ENCODE measurements at regions not wholly inside any gene's neighbourhood (a gene's known extent, or its start where the extent isn't known, plus 50 kb on each side); places are given as distances from the start of the nearest gene placed in this dataset.

- Histone ChIP-seq H3K9me3 (ENCODE audit: insufficient read depth in 2 of 2, low read depth in 1 of 2, low read length in 1 of 2) (no peaks in the 10 kb centered on the region), H4K20me1 (replicated peaks in 1 of 2; ENCODE audit: control insufficient read depth in 1 of 2, insufficient read depth in 2 of 2, low read length in 2 of 2) (no peaks in the 10 kb centered on the region), H2BK120ac (replicated peaks; ENCODE audit: low read depth, low read length) (no peak overlapping the region), H2BK5ac (ENCODE audit: low read depth, low read length) (no peak overlapping the region), H3K36me3 (ENCODE audit: control insufficient read depth in 2 of 4, insufficient read depth in 4 of 4, low read length in 3 of 4) (no peaks in the 10 kb centered on the region), H2BK12ac (ENCODE audit: low read depth, low read length) (no peak overlapping the region), H3K23ac (ENCODE audit: insufficient read length) (no peak overlapping the region), H4K8ac (ENCODE audit: extremely low read depth, insufficient read depth, low read length) (no peak overlapping the region), H3K23me2 (ENCODE audit: low read depth, low read length) (no peaks in the 10 kb centered on the region), H3K9ac (replicated peaks in 1 of 4; ENCODE audit: extremely low read depth in 1 of 4, low read depth in 3 of 4, low read length in 3 of 4) (no peak overlapping the region), H3K14ac (ENCODE audit: insufficient read length) (no peak overlapping the region), H3K27me3 (replicated peaks in 1 of 4; ENCODE audit: control insufficient read depth in 3 of 4, extremely low read depth in 1 of 4, insufficient read depth in 3 of 4, low read length in 3 of 4) (no peaks in the 10 kb centered on the region; a peak in 1 of 7 replicates), H3K79me1 (ENCODE audit: low read depth, low read length) (no peaks in the 10 kb centered on the region), H3K56ac (replicated peaks; ENCODE audit: insufficient read length, low read depth, low read length) (no peak overlapping the region), H2BK20ac (ENCODE audit: low read length) (no peak overlapping the region), H3K18ac (ENCODE audit: extremely low read depth, low read length) (no peak overlapping the region), H3K27ac (ENCODE audit: low read depth, low read length) (no peak overlapping the region), H3K4me1 (replicated peaks in 1 of 4; ENCODE audit: control insufficient read depth in 3 of 4, insufficient read depth in 4 of 4, low read length in 3 of 4) (no peaks in the 10 kb centered on the region), H3K4ac (replicated peaks; ENCODE audit: insufficient read length, low read depth, low read length) (no peak overlapping the region), H4K5ac (ENCODE audit: insufficient read length, low read depth, low read length) (no peak overlapping the region), H2AK5ac (ENCODE audit: low read depth, low read length) (no peak overlapping the region), H2AFZ (ENCODE audit: low read length) (no peak overlapping the region), H4K91ac (replicated peaks; ENCODE audit: insufficient read length, low read length) (no peak overlapping the region), H3K79me2 (ENCODE audit: control insufficient read depth in 1 of 2, insufficient read depth in 2 of 2, low read length in 2 of 2) (no peaks in the 10 kb centered on the region), H3K4me3 (ENCODE audit: extremely low read depth in 1 of 4, insufficient read depth in 2 of 4, low read depth in 3 of 4, low read length in 4 of 4) (no peak overlapping the region), H2BK15ac (ENCODE audit: low read length) (no peak overlapping the region), H3K4me2 (ENCODE audit: insufficient read depth in 1 of 2, low read depth in 2 of 2, low read length in 2 of 2) (no peak overlapping the region)
- ChIA-PET POLR2A (ENCODE audit: partially characterized antibody) (no interaction called here), CTCF (ENCODE audit: partially characterized antibody) (interaction anchor here (0.6 to 19.0 kb wide), 5 partner anchors 10 to 301 kb away, joined by 3 to 530 read pairs (median 4); no protein-coding TSS in a partner anchor)
- TF ChIP-seq ATF2 (IDR thresholded peaks at IDR 0.05; ENCODE audit: low read length) (no peak), POU5F1 (IDR thresholded peaks at IDR 0.05; ENCODE audit: low read depth, low read length) (no peak), MAX (IDR thresholded peaks at IDR 0.05) (no peak), SRF (IDR thresholded peaks at IDR 0.05; ENCODE audit: low read depth, low read length) (no peak)
- WGBS, 2 experiments (ENCODE audit: extremely low coverage in 1 of 2, insufficient coverage in 1 of 2, insufficient read length in 1 of 2, insufficient replicate concordance in 2 of 2, low coverage in 1 of 2, low lambda C conversion rate in 2 of 2, missing lambda C conversion rate in 1 of 2), result 87% methylated on average over 2 of the region's 2 CpGs; no CpG with 5 or more reads in 1 of the 2 experiments
- FAIRE-seq, result no peak
- no peak for DNase-seq (ENCODE audit: low read depth in 1 of 2, low spot score in 2 of 2)
Measured at GRCh38 chr15:57870667-57871066, 164.2 kb downstream of the POLR2M start.

Measured in H1 (cell line).